ENCODE measurements at regions not wholly inside any gene's neighbourhood (a gene's known extent, or its start where the extent isn't known, plus 50 kb on each side); places are given as distances from the start of the nearest gene placed in this dataset.

- TF ChIP-seq EZH2 (IDR thresholded peaks at IDR 0.05; ENCODE audit: borderline replicate concordance, low read depth, low read length, severe bottlenecking), result no peak
- TF ChIP-seq CTCF (IDR thresholded peaks at IDR 0.05; ENCODE audit: borderline replicate concordance, extremely low read depth, low read length, poor library complexity, severe bottlenecking), result no peak
- DNase-seq (no peak), ATAC-seq (ENCODE audit: insufficient read depth, low read depth) (no peak)
- no peaks in the 10 kb centered on the region for H4K20me1 ChIP-seq (ENCODE audit: insufficient read depth, low read length)
- no peak overlapping the region for H3K4me2 ChIP-seq (ENCODE audit: insufficient read depth, low read length)
- H3K79me2 ChIP-seq (ENCODE audit: insufficient read depth, low read length), result no peaks in the 10 kb centered on the region
- H2AFZ ChIP-seq (ENCODE audit: low read depth, low read length), result no peak overlapping the region
- H3K9me3 ChIP-seq (ENCODE audit: insufficient read depth, low read length, severe bottlenecking), result no peaks in the 10 kb centered on the region
- H3K36me3 ChIP-seq (ENCODE audit: insufficient read depth, low read length), result no peaks in the 10 kb centered on the region
- H3K4me3 ChIP-seq (ENCODE audit: low read depth in 1 of 2, low read length in 2 of 2), result no peak overlapping the region
- H3K27ac ChIP-seq (ENCODE audit: low read length), result no peak overlapping the region
- no peak overlapping the region for H3K9ac ChIP-seq (ENCODE audit: low read depth, low read length)
- no peaks in the 10 kb centered on the region for H3K4me1 ChIP-seq (ENCODE audit: insufficient read depth, low read length)
- H3K27me3 ChIP-seq (ENCODE audit: insufficient read depth, low read length, poor library complexity), result peaks cover 8% of the 10 kb centered on the region
Measured at GRCh38 chr7:24370541-24370940, 86.6 kb downstream of the NPY start.

GRCh38 chr7:24372961-24373955 lies 89.3 kb downstream of the NPY start:
- H3K36me3 ChIP-seq (ENCODE audit: insufficient read depth, low read length), result no peaks in the 10 kb centered on the region
- H3K4me3 ChIP-seq (ENCODE audit: low read depth in 1 of 2, low read length in 2 of 2), result no peak overlapping the region
- H3K27me3 ChIP-seq (ENCODE audit: insufficient read depth, low read length, poor library complexity), result no peaks in the 10 kb centered on the region
- H3K4me2 ChIP-seq (ENCODE audit: insufficient read depth, low read length), result no peak overlapping the region
- no peak overlapping the region for H3K9ac ChIP-seq (ENCODE audit: low read depth, low read length)
- TF ChIP-seq CTCF (IDR thresholded peaks at IDR 0.05; ENCODE audit: borderline replicate concordance, extremely low read depth, low read length, poor library complexity, severe bottlenecking) (no peak), EZH2 (IDR thresholded peaks at IDR 0.05; ENCODE audit: borderline replicate concordance, low read depth, low read length, severe bottlenecking) (no peak)
- no peak overlapping the region for H2AFZ ChIP-seq (ENCODE audit: low read depth, low read length)
- H4K20me1 ChIP-seq (ENCODE audit: insufficient read depth, low read length), result no peaks in the 10 kb centered on the region
- no peaks in the 10 kb centered on the region for H3K79me2 ChIP-seq (ENCODE audit: insufficient read depth, low read length)
- no peaks in the 10 kb centered on the region for H3K4me1 ChIP-seq (ENCODE audit: insufficient read depth, low read length)
- ATAC-seq (ENCODE audit: insufficient read depth, low read depth) (no peak), DNase-seq (no peak)
- no peak overlapping the region for H3K27ac ChIP-seq (ENCODE audit: low read length)
- H3K9me3 ChIP-seq (ENCODE audit: insufficient read depth, low read length, severe bottlenecking), result no peaks in the 10 kb centered on the region

- Histone ChIP-seq H3K4me3 (ENCODE audit: low read depth in 1 of 2, low read length in 2 of 2) (no peak overlapping the region), H3K79me2 (ENCODE audit: insufficient read depth, low read length) (no peaks in the 10 kb centered on the region), H3K9me3 (ENCODE audit: insufficient read depth, low read length, severe bottlenecking) (no peaks in the 10 kb centered on the region), H3K4me1 (ENCODE audit: insufficient read depth, low read length) (no peaks in the 10 kb centered on the region), H3K4me2 (ENCODE audit: insufficient read depth, low read length) (no peak overlapping the region), H3K27ac (ENCODE audit: low read length) (no peak overlapping the region), H3K36me3 (ENCODE audit: insufficient read depth, low read length) (no peaks in the 10 kb centered on the region), H2AFZ (ENCODE audit: low read depth, low read length) (no peak overlapping the region), H4K20me1 (ENCODE audit: insufficient read depth, low read length) (no peaks in the 10 kb centered on the region), H3K9ac (ENCODE audit: low read depth, low read length) (no peak overlapping the region), H3K27me3 (ENCODE audit: insufficient read depth, low read length, poor library complexity) (peaks cover 3% of the 10 kb centered on the region)
- no peak for TF ChIP-seq EZH2 (IDR thresholded peaks at IDR 0.05; ENCODE audit: borderline replicate concordance, low read depth, low read length, severe bottlenecking)
- no peak for TF ChIP-seq CTCF (IDR thresholded peaks at IDR 0.05; ENCODE audit: borderline replicate concordance, extremely low read depth, low read length, poor library complexity, severe bottlenecking)
- DNase-seq (no peak), ATAC-seq (ENCODE audit: insufficient read depth, low read depth) (no peak)
Measured at GRCh38 chr7:24378871-24379616, 95.1 kb downstream of the NPY start.

Measured in DND-41 (cell line).